Fibroblast of lung (primary cell): ENCODE measurements at regions not wholly inside any gene's neighbourhood (a gene's known extent, or its start where the extent isn't known, plus 50 kb on each side); places are given as distances from the start of the nearest gene placed in this dataset.

Source experiments
- DNase-seq, 2 donors: peaks; one replicate each; pipeline versions ENCODE4 v3.0.0 to v3.0.0-alpha.2; 2010; ENCODE audit warnings: low read depth in 2 of 2
- H2AFZ ChIP-seq: 2 replicates; pipeline ENCODE4 v1.5.1; 2012; ENCODE audit warnings: low read length, control low read depth, inconsistent platforms
- H3K27ac ChIP-seq: 2 replicates; pipeline ENCODE4 v1.5.1; 2011; ENCODE audit warnings: low read length, control low read depth; ENCODE audit not compliant: insufficient read depth
- H3K27me3 ChIP-seq: 2 replicates; pipeline ENCODE4 v1.5.1; 2011; ENCODE audit warnings: mild to moderate bottlenecking, low read length; ENCODE audit not compliant: control insufficient read depth, insufficient read depth
- H3K36me3 ChIP-seq: 2 replicates; pipeline ENCODE4 v1.5.1; 2011; ENCODE audit warnings: low read length; ENCODE audit not compliant: control insufficient read depth, insufficient read depth
- H3K4me1 ChIP-seq: 2 replicates; pipeline ENCODE4 v1.5.1; 2011; ENCODE audit warnings: low read length; ENCODE audit not compliant: control insufficient read depth, insufficient read depth; ENCODE audit errors: extremely low read depth
- H3K4me2 ChIP-seq: 2 replicates; pipeline ENCODE4 v1.5.1; 2011; ENCODE audit warnings: low read length, control low read depth; ENCODE audit not compliant: insufficient read depth; ENCODE audit errors: extremely low read depth
- H3K4me3 ChIP-seq, 4 experiments: fragments of 200-600 bp in 1 of 4; sonication (generic) in 1 of 4; replicated peaks in 1 of 4; 2 replicates each; pipeline ENCODE4 v1.5.1; 2011 to 2016; ENCODE audit warnings: low read length in 4 of 4, low read depth in 3 of 4, mild to moderate bottlenecking in 3 of 4, control low read depth in 2 of 4, inconsistent platforms in 1 of 4, mixed read lengths in 1 of 4; ENCODE audit not compliant: insufficient read depth in 1 of 4; ENCODE audit errors: control extremely low read depth in 1 of 4
- H3K79me2 ChIP-seq: 2 replicates; pipeline ENCODE4 v1.5.1; 2012; ENCODE audit warnings: mild to moderate bottlenecking, low read length, inconsistent platforms; ENCODE audit not compliant: control insufficient read depth, insufficient read depth
- H3K9ac ChIP-seq: 2 replicates; pipeline ENCODE4 v1.5.1; 2011; ENCODE audit warnings: mild to moderate bottlenecking, low read length, control low read depth; ENCODE audit not compliant: insufficient read depth
- H3K9me3 ChIP-seq: 2 replicates; pipeline ENCODE4 v1.5.1; 2012; ENCODE audit warnings: low read depth, low read length; ENCODE audit not compliant: control insufficient read depth, insufficient read depth
- H4K20me1 ChIP-seq: 2 replicates; pipeline ENCODE4 v1.5.1; 2011; ENCODE audit warnings: low read length; ENCODE audit not compliant: control insufficient read depth, insufficient read depth; ENCODE audit errors: extremely low read depth
- CTCF ChIP-seq, 2 donors: IDR thresholded peaks in 1 of 2; conservative IDR thresholded peaks in 1 of 2; 1 replicate in 1 of 2; 2 replicates in 1 of 2; pipeline ENCODE4 v1.5.1; 2011 to 2012; ENCODE audit warnings: low read length in 2 of 2, control low read depth in 1 of 2, inconsistent platforms in 1 of 2, low read depth in 1 of 2, mild to moderate bottlenecking in 1 of 2
- EZH2 ChIP-seq: IDR thresholded peaks from 2 replicates; pipeline ENCODE4 v1.5.1; 2012; ENCODE audit warnings: low read length, control low read depth, mild to moderate bottlenecking; ENCODE audit errors: missing control alignments

DNA sequence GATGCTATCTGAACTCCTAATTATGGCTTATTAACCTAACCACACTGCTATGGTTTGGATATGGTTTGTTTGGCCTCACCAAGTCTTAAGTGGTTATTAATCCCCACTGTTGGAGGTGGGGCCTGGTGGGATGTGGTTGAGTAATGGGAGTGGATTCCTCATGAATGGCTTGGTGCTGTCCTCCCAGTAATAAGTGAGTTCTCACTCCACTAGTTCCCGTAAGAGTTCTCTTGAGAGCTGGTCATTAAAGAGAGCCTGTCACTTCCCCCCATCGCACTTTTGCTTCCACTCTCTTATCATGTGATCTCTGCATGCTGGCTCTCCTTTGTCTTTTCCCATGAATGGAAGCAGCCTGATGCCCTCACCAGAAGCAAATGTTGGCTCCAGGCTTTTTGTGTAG lies 328.8 kb downstream of the PLA2G4A start:
- TF ChIP-seq EZH2 (no peak), CTCF (conservative IDR thresholded peaks at IDR 0.05 in 1 of 2, IDR thresholded peaks at IDR 0.05 in 1 of 2; ENCODE audit: low read depth in 1 of 2, low read length in 2 of 2) (no peak)
- Histone ChIP-seq H3K9ac (no peak overlapping the region), H2AFZ (no peak overlapping the region), H3K4me2 (no peak overlapping the region), H3K36me3 (no peaks in the 10 kb centered on the region), H3K4me3 (no peak overlapping the region), H3K9me3 (no peaks in the 10 kb centered on the region), H3K79me2 (no peaks in the 10 kb centered on the region), H4K20me1 (no peaks in the 10 kb centered on the region), H3K27ac (no peak overlapping the region), H3K27me3 (no peaks in the 10 kb centered on the region), H3K4me1 (no peaks in the 10 kb centered on the region)
- peak in 1 of 2 donors; percentile 3 for DNase-seq

DNA sequence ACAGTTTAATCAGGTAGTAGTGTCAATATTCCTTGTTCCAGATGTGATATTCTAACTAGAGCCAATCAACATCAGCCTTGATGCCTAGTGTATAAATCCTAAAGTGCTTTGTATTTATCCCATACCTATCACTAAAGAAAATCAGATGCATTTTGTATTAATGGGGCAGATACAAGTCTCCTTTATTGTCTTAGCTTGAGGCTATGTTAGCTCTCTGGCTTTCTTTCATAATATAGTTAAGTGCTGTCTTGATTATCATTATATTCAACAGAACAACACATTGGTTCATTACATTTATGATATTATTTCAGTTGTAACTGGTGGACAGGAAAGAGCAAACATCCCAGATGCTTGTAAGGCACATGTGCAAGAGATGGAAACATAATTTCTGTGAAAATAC lies 338.8 kb downstream of the PLA2G4A start:
- Histone ChIP-seq H4K20me1 (no peaks in the 10 kb centered on the region), H3K79me2 (no peaks in the 10 kb centered on the region), H3K4me1 (no peaks in the 10 kb centered on the region), H3K9ac (no peak overlapping the region), H3K36me3 (no peaks in the 10 kb centered on the region), H3K27ac (no peak overlapping the region), H3K4me3 (no peak overlapping the region), H3K9me3 (no peaks in the 10 kb centered on the region), H3K27me3 (no peaks in the 10 kb centered on the region), H2AFZ (no peak overlapping the region), H3K4me2 (no peak overlapping the region)
- DNase-seq: no peak
- no peak for TF ChIP-seq CTCF (conservative IDR thresholded peaks at IDR 0.05 in 1 of 2, IDR thresholded peaks at IDR 0.05 in 1 of 2; ENCODE audit: low read depth in 1 of 2, low read length in 2 of 2)
- no peak for TF ChIP-seq EZH2

GRCh38 chr1:187168297-187168696 lies 339.5 kb downstream of the PLA2G4A start:
- no peaks in the 10 kb centered on the region for H3K4me1 ChIP-seq
- no peak overlapping the region for H3K27ac ChIP-seq
- no peaks in the 10 kb centered on the region for H3K9me3 ChIP-seq
- no peaks in the 10 kb centered on the region for H3K36me3 ChIP-seq
- H3K27me3 ChIP-seq: no peaks in the 10 kb centered on the region
- no peaks in the 10 kb centered on the region for H4K20me1 ChIP-seq
- no peaks in the 10 kb centered on the region for H3K79me2 ChIP-seq
- H2AFZ ChIP-seq: no peak overlapping the region
- TF ChIP-seq EZH2 (no peak), CTCF (conservative IDR thresholded peaks at IDR 0.05 in 1 of 2, IDR thresholded peaks at IDR 0.05 in 1 of 2; ENCODE audit: low read depth in 1 of 2, low read length in 2 of 2) (no peak)
- H3K4me3 ChIP-seq: no peak overlapping the region
- no peak overlapping the region for H3K4me2 ChIP-seq
- DNase-seq: no peak
- no peak overlapping the region for H3K9ac ChIP-seq
